ENCODE measurements at regions not wholly inside any gene's neighbourhood (a gene's known extent, or its start where the extent isn't known, plus 50 kb on each side); places are given as distances from the start of the nearest gene placed in this dataset.

DNA sequence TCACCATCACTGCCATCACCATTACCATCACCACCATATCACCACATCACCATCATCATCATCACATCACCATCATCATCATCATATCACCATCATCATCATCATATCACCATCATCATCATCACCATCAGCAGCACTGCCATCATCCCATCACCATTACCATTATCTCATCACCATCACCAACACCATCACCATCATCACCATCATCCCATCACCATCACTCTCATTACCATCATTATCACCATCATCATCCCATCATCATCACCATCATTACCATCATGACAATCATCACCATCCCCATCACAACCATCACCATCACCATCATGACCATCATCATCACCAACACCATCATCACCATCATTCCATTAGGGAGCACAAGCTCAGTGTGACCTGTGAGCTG lies 318.0 kb downstream of the ADGRD1 start:
- Histone ChIP-seq H3K27ac (ENCODE audit: insufficient read depth, low read length) (no peak overlapping the region), H3K4ac (ENCODE audit: low read depth, low read length) (no peak overlapping the region), H3K36me3 (ENCODE audit: control insufficient read depth, insufficient read depth, low read length) (no peaks in the 10 kb centered on the region), H3K23ac (ENCODE audit: low read depth, low read length) (no peak overlapping the region), H4K91ac (ENCODE audit: insufficient read depth, low read depth, low read length) (no peak overlapping the region), H3K9me3 (ENCODE audit: control insufficient read depth, insufficient read depth, low read length) (peaks cover 33% of the 10 kb centered on the region), H3K4me1 (ENCODE audit: control insufficient read depth, insufficient read depth, low read length) (no peaks in the 10 kb centered on the region), H4K8ac (ENCODE audit: low read depth in 2 of 2, low read length in 2 of 2) (no peak overlapping the region), H4K5ac (ENCODE audit: low read depth, low read length) (no peak overlapping the region), H3K4me2 (ENCODE audit: low read depth, low read length) (no peak overlapping the region), H2AFZ (replicated peaks; ENCODE audit: low read length, poor library complexity) (no peak overlapping the region), H3K27me3 (ENCODE audit: control insufficient read depth, insufficient read depth, low read length) (no peaks in the 10 kb centered on the region), H3K14ac (replicated peaks; ENCODE audit: low read depth, low read length) (no peak overlapping the region), H3K56ac (ENCODE audit: extremely low read depth, insufficient read depth, low read length) (no peak overlapping the region), H2AK9ac (replicated peaks; ENCODE audit: low read depth, low read length, poor library complexity) (no peak overlapping the region), H2BK15ac (ENCODE audit: low read depth, low read length) (no peak overlapping the region), H3K9me1 (ENCODE audit: insufficient read depth, low read length) (no peaks in the 10 kb centered on the region), H3K9ac (ENCODE audit: low read depth, low read length) (no peak overlapping the region), H2BK5ac (ENCODE audit: low read depth, low read length, poor library complexity, severe bottlenecking) (no peak overlapping the region), H2AK5ac (ENCODE audit: low read depth, low read length) (no peak overlapping the region), H3K4me3 (ENCODE audit: insufficient read depth, low read depth, low read length) (no peak overlapping the region), H3K18ac (ENCODE audit: low read depth, low read length) (no peak overlapping the region), H3K79me1 (ENCODE audit: low read depth in 1 of 2, low read length in 2 of 2) (no peaks in the 10 kb centered on the region), H2BK20ac (ENCODE audit: low read depth, low read length) (no peak overlapping the region), H4K20me1 (ENCODE audit: insufficient read depth, low read length) (no peaks in the 10 kb centered on the region), H2BK120ac (ENCODE audit: low read depth, low read length) (no peak overlapping the region)
- ChIA-PET CTCF (no interaction called here), POLR2A (ENCODE audit: unreplicated experiment) (no interaction called here)
- DNase-seq = no peak
- dilution Hi-C loops (cut with HindIII; ENCODE audit: low sequenced_read_pairs, unreplicated experiment) (no loop called here), in situ Hi-C loops (cut with MboI; ENCODE audit: low sequenced_read_pairs) (no loop called here), intact Hi-C loops (cut with micrococcal nuclease) (no loop called here)
- no peak for ATAC-seq (ENCODE audit: low read depth)
- no TSS peak for BruUV-seq (replicated peaks)
- TF ChIP-seq MAFK (IDR thresholded peaks at IDR 0.05; ENCODE audit: low read depth, low read length) = no peak
- TF ChIP-seq CEBPB (IDR thresholded peaks at IDR 0.05; ENCODE audit: low read depth, low read length) = no peak
- TF ChIP-seq, protein P1, sequence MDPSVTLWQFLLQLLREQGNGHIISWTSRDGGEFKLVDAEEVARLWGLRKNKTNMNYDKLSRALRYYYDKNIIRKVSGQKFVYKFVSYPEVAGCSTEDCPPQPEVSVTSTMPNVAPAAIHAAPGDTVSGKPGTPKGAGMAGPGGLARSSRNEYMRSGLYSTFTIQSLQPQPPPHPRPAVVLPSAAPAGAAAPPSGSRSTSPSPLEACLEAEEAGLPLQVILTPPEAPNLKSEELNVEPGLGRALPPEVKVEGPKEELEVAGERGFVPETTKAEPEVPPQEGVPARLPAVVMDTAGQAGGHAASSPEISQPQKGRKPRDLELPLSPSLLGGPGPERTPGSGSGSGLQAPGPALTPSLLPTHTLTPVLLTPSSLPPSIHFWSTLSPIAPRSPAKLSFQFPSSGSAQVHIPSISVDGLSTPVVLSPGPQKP (IDR thresholded peaks at IDR 0.05; ENCODE audit: borderline replicate concordance, low read depth, low read length) = no peak
- no peak for TF ChIP-seq MXI1 (IDR thresholded peaks at IDR 0.05; ENCODE audit: borderline replicate concordance, low read depth, low read length)
- no peak for TF ChIP-seq NFE2L2 (IDR thresholded peaks at IDR 0.05; ENCODE audit: low read depth, low read length)
- TF ChIP-seq MAZ (IDR thresholded peaks at IDR 0.05; ENCODE audit: borderline replicate concordance, low read depth, low read length) = no peak
- TF ChIP-seq, protein P2, sequence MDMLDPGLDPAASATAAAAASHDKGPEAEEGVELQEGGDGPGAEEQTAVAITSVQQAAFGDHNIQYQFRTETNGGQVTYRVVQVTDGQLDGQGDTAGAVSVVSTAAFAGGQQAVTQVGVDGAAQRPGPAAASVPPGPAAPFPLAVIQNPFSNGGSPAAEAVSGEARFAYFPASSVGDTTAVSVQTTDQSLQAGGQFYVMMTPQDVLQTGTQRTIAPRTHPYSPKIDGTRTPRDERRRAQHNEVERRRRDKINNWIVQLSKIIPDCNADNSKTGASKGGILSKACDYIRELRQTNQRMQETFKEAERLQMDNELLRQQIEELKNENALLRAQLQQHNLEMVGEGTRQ (IDR thresholded peaks at IDR 0.05; ENCODE audit: low read depth, low read length) = no peak
- no peak for TF ChIP-seq RFX5 (IDR thresholded peaks at IDR 0.05; ENCODE audit: low read depth, low read length)
- TF ChIP-seq SMC3 (IDR thresholded peaks at IDR 0.05; ENCODE audit: low read depth, low read length) = no peak

Data from IMR-90 (cell line).